Trophoblast cell (in vitro differentiated cells and primary cell): ENCODE measurements at regions not wholly inside any gene's neighbourhood (a gene's known extent, or its start where the extent isn't known, plus 50 kb on each side); places are given as distances from the start of the nearest gene placed in this dataset.
"Not testable (repeated sequence)": the region's sequence is repeated elsewhere in the genome, so short reads cannot be mapped to it uniquely, and the experiment has no call there.

Experiments
- DNase-seq, 2 donors: peaks; one replicate each; pipeline ENCODE4 v3.0.0-alpha.2; 2016
- H2AFZ ChIP-seq: 2 replicates; pipeline ENCODE4 v1.6.1; 2013; ENCODE audit warnings: low read length, moderate library complexity, mild to moderate bottlenecking; ENCODE audit not compliant: insufficient read depth, poor library complexity
- H2AK5ac ChIP-seq: 2 replicates; pipeline ENCODE4 v1.6.1; 2013; ENCODE audit warnings: mild to moderate bottlenecking, low read length
- H2BK120ac ChIP-seq: 2 replicates; pipeline ENCODE4 v1.6.1; 2013; ENCODE audit warnings: low read length, mild to moderate bottlenecking, moderate library complexity; ENCODE audit not compliant: insufficient read depth, poor library complexity
- H2BK12ac ChIP-seq: 2 replicates; pipeline ENCODE4 v1.6.1; 2013; ENCODE audit warnings: mild to moderate bottlenecking, low read length, moderate library complexity
- H2BK5ac ChIP-seq: 2 replicates; pipeline ENCODE4 v1.6.1; 2013; ENCODE audit warnings: low read length, low read depth, moderate library complexity, mild to moderate bottlenecking; ENCODE audit not compliant: poor library complexity
- H3K14ac ChIP-seq: 2 replicates; pipeline ENCODE4 v1.6.1; 2013; ENCODE audit warnings: mild to moderate bottlenecking, low read length
- H3K18ac ChIP-seq: 2 replicates; pipeline ENCODE4 v1.6.1; 2013; ENCODE audit warnings: mild to moderate bottlenecking, low read length
- H3K23ac ChIP-seq: 2 replicates; pipeline ENCODE4 v1.6.1; 2013; ENCODE audit warnings: low read length
- H3K27ac ChIP-seq: 2 replicates; pipeline ENCODE4 v1.5.1; 2013; ENCODE audit warnings: low read depth, mild to moderate bottlenecking, inconsistent platforms, low read length, moderate library complexity
- H3K27me3 ChIP-seq: 2 replicates; pipeline ENCODE4 v1.6.1; 2013; ENCODE audit warnings: inconsistent platforms, mild to moderate bottlenecking, low read length, moderate library complexity; ENCODE audit not compliant: insufficient read depth
- H3K36me3 ChIP-seq, 2 experiments: 1 replicate in 1 of 2; 2 replicates in 1 of 2; pipeline ENCODE4 v1.6.1; 2013; ENCODE audit warnings: low read length in 2 of 2, mild to moderate bottlenecking in 2 of 2, moderate library complexity in 1 of 2; ENCODE audit not compliant: insufficient read depth in 2 of 2, control insufficient read depth in 1 of 2
- H3K4ac ChIP-seq: 2 replicates; pipeline ENCODE4 v1.6.1; 2013; ENCODE audit warnings: low read depth, mild to moderate bottlenecking, low read length, moderate library complexity
- H3K4me1 ChIP-seq, 2 experiments: 1 replicate in 1 of 2; 2 replicates in 1 of 2; pipeline ENCODE4 v1.6.1; 2013; ENCODE audit warnings: low read length in 2 of 2, mild to moderate bottlenecking in 2 of 2, moderate library complexity in 1 of 2; ENCODE audit not compliant: insufficient read depth in 2 of 2, control insufficient read depth in 1 of 2
- H3K4me2 ChIP-seq: 2 replicates; pipeline ENCODE4 v1.6.1; 2013; ENCODE audit warnings: inconsistent platforms, mild to moderate bottlenecking, low read length, moderate library complexity
- H3K4me3 ChIP-seq: 2 replicates; pipeline ENCODE4 v1.5.1; 2013; ENCODE audit warnings: mild to moderate bottlenecking, low read depth, low read length, inconsistent platforms
- H3K79me1 ChIP-seq: one replicate; pipeline ENCODE4 v1.6.1; 2013; ENCODE audit warnings: low read length
- H3K79me2 ChIP-seq: 2 replicates; pipeline ENCODE4 v1.6.1; 2013; ENCODE audit warnings: low read length, mild to moderate bottlenecking; ENCODE audit not compliant: control insufficient read depth, insufficient read depth, poor library complexity
- H3K9ac ChIP-seq: 2 replicates; pipeline ENCODE4 v1.6.1; 2013; ENCODE audit warnings: mild to moderate bottlenecking, low read length
- H3K9me3 ChIP-seq: 2 replicates; pipeline ENCODE4 v1.6.1; 2013; ENCODE audit warnings: low read depth, mild to moderate bottlenecking, control low read depth, inconsistent platforms, low read length; ENCODE audit not compliant: insufficient read depth
- H4K12ac ChIP-seq: 2 replicates; pipeline ENCODE4 v1.6.1; 2013; ENCODE audit warnings: low read depth, mild to moderate bottlenecking, low read length, moderate library complexity
- H4K8ac ChIP-seq: 2 replicates; pipeline ENCODE4 v1.6.1; 2013; ENCODE audit warnings: low read depth, mild to moderate bottlenecking, low read length, moderate library complexity
- H4K91ac ChIP-seq: one replicate; pipeline ENCODE4 v1.6.1; 2013; ENCODE audit warnings: low read depth, mild to moderate bottlenecking, low read length, moderate library complexity
- WGBS: extraction: QIAGEN DNeasy Blood & Tissue Kit; methylation state at CpG from one replicate; pipeline ENCODE4 v1.1.7; 2013; ENCODE audit warnings: missing lambda C conversion rate; ENCODE audit not compliant: insufficient read length, insufficient coverage; ENCODE audit errors: extremely low coverage; 5-methylcytosine and 5-hydroxymethylcytosine counted together

DNA sequence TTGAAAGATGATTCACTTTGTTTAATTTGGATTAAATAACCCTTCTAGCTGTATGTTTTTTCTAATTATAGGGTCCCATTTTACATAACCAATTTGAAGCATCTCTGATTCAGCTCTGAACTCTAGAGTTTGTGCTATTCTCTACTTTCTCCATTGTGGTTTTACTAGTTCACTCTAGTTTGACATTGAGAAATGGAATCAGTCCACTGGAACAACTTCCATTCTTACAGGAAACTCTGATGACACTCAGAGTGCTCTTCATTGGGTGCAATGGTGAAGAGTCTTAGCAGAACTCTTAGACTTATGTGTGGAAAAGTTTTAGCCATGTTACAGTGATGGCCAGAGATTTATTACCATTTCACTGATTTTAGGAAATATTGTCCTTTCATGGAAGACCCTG is 140.7 kb downstream of the DYRK2 start:
- H3K9me3 ChIP-seq = peaks cover 6% of the 10 kb centered on the region
- H2BK5ac ChIP-seq = no peak overlapping the region
- no peaks in the 10 kb centered on the region for H3K79me1 ChIP-seq
- H3K79me2 ChIP-seq = no peaks in the 10 kb centered on the region
- no peak for DNase-seq
- H2BK120ac ChIP-seq = no peak overlapping the region
- H4K91ac ChIP-seq = no peak overlapping the region
- no peak overlapping the region for H3K14ac ChIP-seq
- no peaks in the 10 kb centered on the region for H3K36me3 ChIP-seq
- no peak overlapping the region for H3K18ac ChIP-seq
- H3K4me2 ChIP-seq = no peak overlapping the region
- no peak overlapping the region for H3K23ac ChIP-seq
- H3K4ac ChIP-seq = no peak overlapping the region
- H4K12ac ChIP-seq = no peak overlapping the region
- no peak overlapping the region for H4K8ac ChIP-seq
- H2BK12ac ChIP-seq = no peak overlapping the region
- H2AK5ac ChIP-seq = no peak overlapping the region
- no peaks in the 10 kb centered on the region for H3K4me1 ChIP-seq
- no peak overlapping the region for H3K4me3 ChIP-seq
- no peak overlapping the region for H2AFZ ChIP-seq
- H3K9ac ChIP-seq = no peak overlapping the region
- H3K27ac ChIP-seq = no peak overlapping the region
- H3K27me3 ChIP-seq = no peaks in the 10 kb centered on the region

DNA sequence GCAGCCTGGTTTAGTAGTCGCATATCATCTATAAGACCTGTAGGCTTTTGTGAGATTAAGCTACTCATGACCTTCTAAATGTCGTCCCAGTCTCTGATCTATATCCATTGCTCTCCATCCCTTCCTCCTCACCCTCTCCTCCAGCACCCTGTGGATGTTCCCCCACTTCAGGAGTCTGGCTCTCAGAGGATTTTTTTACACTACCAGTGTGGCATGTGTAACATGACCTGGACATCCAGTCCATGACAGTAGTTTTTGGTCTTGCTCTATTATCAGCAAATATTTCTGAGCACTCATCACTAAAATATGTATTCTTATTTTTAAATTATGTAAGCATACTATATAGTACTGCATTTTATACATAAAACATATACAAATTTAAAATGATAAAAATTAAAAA is 142.1 kb downstream of the DYRK2 start:
- peaks cover 6% of the 10 kb centered on the region for H3K9me3 ChIP-seq
- H3K14ac ChIP-seq = no peak overlapping the region
- no peak overlapping the region for H2AK5ac ChIP-seq
- no peak overlapping the region for H2BK5ac ChIP-seq
- H3K79me2 ChIP-seq = no peaks in the 10 kb centered on the region
- no peaks in the 10 kb centered on the region for H3K27me3 ChIP-seq
- H4K8ac ChIP-seq = no peak overlapping the region
- no peaks in the 10 kb centered on the region for H3K79me1 ChIP-seq
- peaks cover 0 to 3% of the 10 kb centered on the region in 2 experiments for H3K4me1 ChIP-seq
- no peak overlapping the region for H3K27ac ChIP-seq
- H2BK12ac ChIP-seq = no peak overlapping the region
- peak overlapping the region; percentile 51 for H2BK120ac ChIP-seq
- no peak overlapping the region for H4K91ac ChIP-seq
- no peak overlapping the region for H4K12ac ChIP-seq
- H3K4ac ChIP-seq = no peak overlapping the region
- no peak overlapping the region for H3K23ac ChIP-seq
- H3K18ac ChIP-seq = no peak overlapping the region
- H3K4me3 ChIP-seq = no peak overlapping the region
- H3K9ac ChIP-seq = no peak overlapping the region
- no peak overlapping the region for H3K4me2 ChIP-seq
- no peak overlapping the region for H2AFZ ChIP-seq
- DNase-seq = no peak
- WGBS = no CpG with 5 or more reads among the region's 2 CpGs
- no peaks in the 10 kb centered on the region for H3K36me3 ChIP-seq

DNA sequence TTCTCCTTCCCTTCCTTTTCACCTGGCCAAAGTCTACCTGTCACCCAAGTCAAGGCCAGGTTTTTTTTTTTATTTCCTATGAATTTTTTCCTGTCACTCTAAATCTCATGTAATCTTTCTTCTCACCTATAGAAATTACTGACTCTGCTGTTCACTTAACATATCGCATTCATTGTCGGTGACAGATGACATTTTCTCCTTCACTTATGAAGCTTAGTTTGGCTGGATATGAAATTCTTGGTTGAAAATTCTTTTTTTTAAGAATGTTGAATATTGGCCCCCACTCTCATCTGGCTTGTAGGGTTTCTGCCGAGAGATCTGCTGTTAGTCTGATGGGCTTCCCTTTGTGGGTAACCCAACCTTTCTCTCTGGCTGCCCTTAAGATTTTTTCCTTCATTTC is 142.8 kb downstream of the DYRK2 start:
- not testable (repeated sequence) for H3K14ac ChIP-seq, H3K36me3 ChIP-seq, H3K9ac ChIP-seq, H3K79me2 ChIP-seq, H4K91ac ChIP-seq, H2BK5ac ChIP-seq, H3K18ac ChIP-seq, H2BK120ac ChIP-seq, H3K79me1 ChIP-seq, H3K4me2 ChIP-seq, H3K4me3 ChIP-seq, H2BK12ac ChIP-seq, H2AFZ ChIP-seq, H3K27ac ChIP-seq, H3K4me1 ChIP-seq, H3K27me3 ChIP-seq, H3K23ac ChIP-seq, H3K4ac ChIP-seq, H4K8ac ChIP-seq, DNase-seq, H4K12ac ChIP-seq, H3K9me3 ChIP-seq, H2AK5ac ChIP-seq
- no CpG with 5 or more reads among the region's 3 CpGs for WGBS

DNA sequence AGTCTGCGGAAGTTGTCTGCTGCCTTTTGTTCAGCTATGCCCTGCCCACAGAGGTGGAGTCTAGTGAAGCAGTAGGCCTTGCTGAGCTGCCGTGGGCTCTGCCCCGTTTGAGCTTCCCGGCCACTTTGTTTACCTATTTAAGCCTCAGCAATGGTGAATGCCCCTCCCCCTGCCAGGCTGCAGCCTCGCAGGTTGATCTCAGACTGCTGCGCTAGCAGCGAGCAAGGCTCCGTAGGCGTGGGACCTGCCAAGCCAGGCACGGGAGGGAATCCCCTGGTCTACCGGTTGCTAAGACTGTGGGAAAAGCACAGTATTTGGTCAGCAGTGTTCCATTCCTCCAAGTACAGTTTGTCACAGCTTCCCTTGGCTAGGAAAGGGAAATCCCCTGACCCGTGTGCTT is 143.6 kb downstream of the DYRK2 start:
- Histone ChIP-seq H3K9me3 (peaks cover 6% of the 10 kb centered on the region), H3K4me1 (peaks cover 0 to 3% of the 10 kb centered on the region in 2 experiments)

More for the DNA sequence above, 143.6 kb downstream of the DYRK2 start:
- H4K12ac ChIP-seq = no peak overlapping the region
- no peak for DNase-seq
- H4K8ac ChIP-seq = no peak overlapping the region
- no peaks in the 10 kb centered on the region for H3K27me3 ChIP-seq
- no peak overlapping the region for H3K4ac ChIP-seq
- H3K23ac ChIP-seq = no peak overlapping the region
- no peaks in the 10 kb centered on the region for H3K36me3 ChIP-seq
- no peak overlapping the region for H2AFZ ChIP-seq
- no peak overlapping the region for H3K4me2 ChIP-seq
- H3K9ac ChIP-seq = no peak overlapping the region
- H3K14ac ChIP-seq = no peak overlapping the region
- no CpG with 5 or more reads among the region's 12 CpGs for WGBS
- no peak overlapping the region for H2BK5ac ChIP-seq
- no peak overlapping the region for H2AK5ac ChIP-seq
- H2BK12ac ChIP-seq = no peak overlapping the region
- no peak overlapping the region for H3K27ac ChIP-seq
- H3K79me2 ChIP-seq = no peaks in the 10 kb centered on the region
- no peak overlapping the region for H3K18ac ChIP-seq
- H4K91ac ChIP-seq = no peak overlapping the region
- H3K79me1 ChIP-seq = no peaks in the 10 kb centered on the region
- peak overlapping the region; percentile 29 for H3K4me3 ChIP-seq
- H2BK120ac ChIP-seq = no peak overlapping the region
